Panc1 (cell line): ENCODE measurements at regions not wholly inside any gene's neighbourhood (a gene's known extent, or its start where the extent isn't known, plus 50 kb on each side); places are given as distances from the start of the nearest gene placed in this dataset.

Source experiments
- ATAC-seq: fragments of 200-7000 bp; cut with Tn5 transposase; 2 replicates; pipeline ENCODE4 v1.9.1; 2020; ENCODE audit warnings: mild to moderate bottlenecking, moderate library complexity
- BruUV-seq: library from RNA; stranded (reverse); fragments of 400-500 nt; replicated peaks from 2 replicates; lab custom pipeline; 2021; lab: Mats Ljungman, UMichigan
- CTCF ChIA-PET: fragments of 300-600 bp; sonication (Branson Sonifier 250); formaldehyde crosslinking; loops from one replicate; lab custom pipeline; 2022; ENCODE audit warnings: antibody characterized with exemption; lab: Charles Lee
- POLR2A ChIA-PET: fragments of 300-600 bp; sonication (Branson Sonifier 250); formaldehyde crosslinking; loops from one replicate; lab custom pipeline; 2022; ENCODE audit warnings: antibody characterized with exemption; lab: Charles Lee
- DNase-seq: peaks from one replicate; pipeline ENCODE4 v3.0.0-alpha.2; 2010; ENCODE audit warnings: low read depth, low spot score
- H3K27ac ChIP-seq: 2 replicates; pipeline ENCODE4 v1.5.1; 2011; ENCODE audit warnings: mild to moderate bottlenecking, low read length, inconsistent platforms
- H3K27me3 ChIP-seq: fragments of 200-500 bp; sonication (Bioruptor generic); 2 replicates; pipeline ENCODE4 v1.6.0; 2014; ENCODE audit warnings: low read length, inconsistent platforms; ENCODE audit not compliant: control insufficient read depth, insufficient read depth
- H3K36me3 ChIP-seq: fragments of 200-500 bp; sonication (Bioruptor generic); 2 replicates; pipeline ENCODE4 v1.5.1; 2014; ENCODE audit warnings: inconsistent platforms, mild to moderate bottlenecking, low read length, moderate library complexity; ENCODE audit not compliant: control insufficient read depth, insufficient read depth
- H3K4me1 ChIP-seq: 2 replicates; pipeline ENCODE4 v1.5.1; 2011; ENCODE audit warnings: inconsistent platforms, mild to moderate bottlenecking, low read length, moderate library complexity; ENCODE audit not compliant: control insufficient read depth, insufficient read depth
- H3K4me3 ChIP-seq, 2 experiments: 2 replicates each; pipeline ENCODE4 v1.5.1; 2011 to 2012; ENCODE audit warnings: low read depth in 2 of 2, low read length in 2 of 2, mild to moderate bottlenecking in 2 of 2, inconsistent platforms in 1 of 2, moderate library complexity in 1 of 2
- H3K9me3 ChIP-seq: fragments of 200-500 bp; sonication (Bioruptor generic); 2 replicates; pipeline ENCODE4 v1.5.1; 2014; ENCODE audit warnings: low read depth, mild to moderate bottlenecking, inconsistent platforms, low read length, moderate library complexity; ENCODE audit not compliant: control insufficient read depth, insufficient read depth
- POLR2AphosphoS5 ChIP-seq: IDR thresholded peaks from 2 replicates; pipeline ENCODE4 v1.6.1; 2012; ENCODE audit warnings: mild to moderate bottlenecking, low read depth, low read length, moderate library complexity
- SIN3A ChIP-seq: IDR thresholded peaks from 2 replicates; pipeline ENCODE4 v1.6.1; 2012; ENCODE audit warnings: low read depth, mild to moderate bottlenecking, low read length, moderate library complexity, borderline replicate concordance; ENCODE audit not compliant: insufficient read depth
- TCF7L2 ChIP-seq: IDR thresholded peaks from 2 replicates; pipeline ENCODE4 v1.6.1; 2011; ENCODE audit warnings: mild to moderate bottlenecking, low read depth, low read length, inconsistent platforms
- in situ Hi-C: cut with HindIII; loops from 2 replicates; pipeline ENCODE4 v1.10.0; 2016; ENCODE audit warnings: low sequenced_read_pairs, low pct_unique_long_range_greater_than_20kb
- intact Hi-C: fragments of 100-400 bp; cut with micrococcal nuclease; formaldehyde crosslinking; loops from one replicate; pipeline ENCODE4 v1.10.0; 2022; ENCODE audit not compliant: unreplicated experiment
- TF ChIP-seq, protein P1 (sequence below): fragments of 450-650 bp; IDR thresholded peaks from 2 replicates; pipeline ENCODE4 v1.5.1; 2017; ENCODE audit warnings: mild to moderate bottlenecking
- TF ChIP-seq, protein P2 (sequence below), 2 experiments: IDR thresholded peaks; 2 replicates each; pipeline ENCODE4 v1.6.1; 2011 to 2012; ENCODE audit warnings: low read depth in 2 of 2, control low read depth in 1 of 2, low read length in 1 of 2, mild to moderate bottlenecking in 1 of 2, moderate library complexity in 1 of 2; ENCODE audit not compliant: insufficient read depth in 1 of 2

DNA sequence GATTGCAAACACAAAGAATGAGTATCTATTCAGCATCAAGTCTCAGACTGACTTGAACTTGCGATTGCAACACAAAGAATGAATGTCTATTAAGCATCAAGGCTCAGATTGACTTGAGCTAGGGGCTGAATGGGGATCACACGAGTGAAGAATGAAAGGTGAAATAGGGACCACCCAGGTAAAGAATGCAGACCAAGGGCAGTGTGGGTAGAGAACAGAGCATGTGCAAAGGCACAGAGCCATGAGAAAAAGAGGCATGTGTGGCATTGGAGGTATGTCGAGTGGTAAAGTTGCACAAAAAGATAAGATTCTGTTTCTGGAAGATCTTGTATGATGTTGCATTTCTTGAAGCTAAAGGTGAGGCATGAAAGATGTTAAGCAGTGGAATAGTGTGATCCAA, 119.4 kb upstream of the GPR149 start:
- in situ Hi-C loops (no loop called here), intact Hi-C loops (no loop called here)
- POLR2A ChIA-PET, result no interaction called here
- Histone ChIP-seq H3K9me3 (no peaks in the 10 kb centered on the region), H3K27ac (no peak overlapping the region), H3K4me3 (no peak overlapping the region), H3K27me3 (no peaks in the 10 kb centered on the region), H3K36me3 (no peaks in the 10 kb centered on the region), H3K4me1 (no peaks in the 10 kb centered on the region)
- DNase-seq, result no peak
- TF ChIP-seq TCF7L2 (no peak), SIN3A (no peak), POLR2AphosphoS5 (no peak)
- TF ChIP-seq, protein P1, sequence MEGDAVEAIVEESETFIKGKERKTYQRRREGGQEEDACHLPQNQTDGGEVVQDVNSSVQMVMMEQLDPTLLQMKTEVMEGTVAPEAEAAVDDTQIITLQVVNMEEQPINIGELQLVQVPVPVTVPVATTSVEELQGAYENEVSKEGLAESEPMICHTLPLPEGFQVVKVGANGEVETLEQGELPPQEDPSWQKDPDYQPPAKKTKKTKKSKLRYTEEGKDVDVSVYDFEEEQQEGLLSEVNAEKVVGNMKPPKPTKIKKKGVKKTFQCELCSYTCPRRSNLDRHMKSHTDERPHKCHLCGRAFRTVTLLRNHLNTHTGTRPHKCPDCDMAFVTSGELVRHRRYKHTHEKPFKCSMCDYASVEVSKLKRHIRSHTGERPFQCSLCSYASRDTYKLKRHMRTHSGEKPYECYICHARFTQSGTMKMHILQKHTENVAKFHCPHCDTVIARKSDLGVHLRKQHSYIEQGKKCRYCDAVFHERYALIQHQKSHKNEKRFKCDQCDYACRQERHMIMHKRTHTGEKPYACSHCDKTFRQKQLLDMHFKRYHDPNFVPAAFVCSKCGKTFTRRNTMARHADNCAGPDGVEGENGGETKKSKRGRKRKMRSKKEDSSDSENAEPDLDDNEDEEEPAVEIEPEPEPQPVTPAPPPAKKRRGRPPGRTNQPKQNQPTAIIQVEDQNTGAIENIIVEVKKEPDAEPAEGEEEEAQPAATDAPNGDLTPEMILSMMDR, result no peak
- TF ChIP-seq, protein P2, sequence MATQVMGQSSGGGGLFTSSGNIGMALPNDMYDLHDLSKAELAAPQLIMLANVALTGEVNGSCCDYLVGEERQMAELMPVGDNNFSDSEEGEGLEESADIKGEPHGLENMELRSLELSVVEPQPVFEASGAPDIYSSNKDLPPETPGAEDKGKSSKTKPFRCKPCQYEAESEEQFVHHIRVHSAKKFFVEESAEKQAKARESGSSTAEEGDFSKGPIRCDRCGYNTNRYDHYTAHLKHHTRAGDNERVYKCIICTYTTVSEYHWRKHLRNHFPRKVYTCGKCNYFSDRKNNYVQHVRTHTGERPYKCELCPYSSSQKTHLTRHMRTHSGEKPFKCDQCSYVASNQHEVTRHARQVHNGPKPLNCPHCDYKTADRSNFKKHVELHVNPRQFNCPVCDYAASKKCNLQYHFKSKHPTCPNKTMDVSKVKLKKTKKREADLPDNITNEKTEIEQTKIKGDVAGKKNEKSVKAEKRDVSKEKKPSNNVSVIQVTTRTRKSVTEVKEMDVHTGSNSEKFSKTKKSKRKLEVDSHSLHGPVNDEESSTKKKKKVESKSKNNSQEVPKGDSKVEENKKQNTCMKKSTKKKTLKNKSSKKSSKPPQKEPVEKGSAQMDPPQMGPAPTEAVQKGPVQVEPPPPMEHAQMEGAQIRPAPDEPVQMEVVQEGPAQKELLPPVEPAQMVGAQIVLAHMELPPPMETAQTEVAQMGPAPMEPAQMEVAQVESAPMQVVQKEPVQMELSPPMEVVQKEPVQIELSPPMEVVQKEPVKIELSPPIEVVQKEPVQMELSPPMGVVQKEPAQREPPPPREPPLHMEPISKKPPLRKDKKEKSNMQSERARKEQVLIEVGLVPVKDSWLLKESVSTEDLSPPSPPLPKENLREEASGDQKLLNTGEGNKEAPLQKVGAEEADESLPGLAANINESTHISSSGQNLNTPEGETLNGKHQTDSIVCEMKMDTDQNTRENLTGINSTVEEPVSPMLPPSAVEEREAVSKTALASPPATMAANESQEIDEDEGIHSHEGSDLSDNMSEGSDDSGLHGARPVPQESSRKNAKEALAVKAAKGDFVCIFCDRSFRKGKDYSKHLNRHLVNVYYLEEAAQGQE (IDR thresholded peaks at IDR 0.05; ENCODE audit: insufficient read depth in 1 of 2, low read depth in 2 of 2, low read length in 1 of 2), result no peak
- no peak for ATAC-seq
- CTCF ChIA-PET, result no interaction called here
- BruUV-seq, result no TSS peak

DNA sequence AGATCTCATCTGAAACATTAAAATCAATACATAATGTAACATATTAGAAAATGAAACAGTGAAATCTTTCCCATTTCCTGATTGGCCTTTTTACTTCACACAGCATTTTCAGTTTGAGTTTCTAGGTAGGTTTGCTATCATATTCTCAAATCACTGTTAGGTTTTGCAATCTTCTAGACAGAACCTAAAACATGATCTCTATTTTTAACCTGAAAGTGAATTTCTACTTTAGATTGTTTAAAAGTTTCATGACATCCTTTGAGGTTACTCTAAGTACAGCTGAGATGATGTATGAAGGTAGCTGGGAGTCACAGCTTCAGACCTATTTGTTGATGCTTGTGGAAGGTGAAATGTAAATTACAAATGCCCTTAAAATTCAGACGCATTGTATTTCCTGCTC, 118.4 kb upstream of the GPR149 start:
- ChIA-PET CTCF (no interaction called here), POLR2A (no interaction called here)
- Histone ChIP-seq H3K27me3 (no peaks in the 10 kb centered on the region), H3K4me1 (no peaks in the 10 kb centered on the region), H3K4me3 (no peak overlapping the region), H3K36me3 (no peaks in the 10 kb centered on the region), H3K9me3 (no peaks in the 10 kb centered on the region), H3K27ac (no peak overlapping the region)
- TF ChIP-seq, protein P2 (IDR thresholded peaks at IDR 0.05; ENCODE audit: insufficient read depth in 1 of 2, low read depth in 2 of 2, low read length in 1 of 2), result no peak
- TF ChIP-seq POLR2AphosphoS5 (no peak), TCF7L2 (no peak), SIN3A (no peak)
- TF ChIP-seq, protein P1, result no peak
- BruUV-seq, result no TSS peak
- ATAC-seq, result no peak
- in situ Hi-C loops, result no loop called here
- intact Hi-C loops, result no loop called here
- no peak for DNase-seq
